NCI-H2227 treated with DMSO at 0.1 percent for 48 hours (cell line): ENCODE measurements at regions not wholly inside any gene's neighbourhood (a gene's known extent, or its start where the extent isn't known, plus 50 kb on each side); places are given as distances from the start of the nearest gene placed in this dataset.

ENCODE experiments used
- DNase-seq: peaks from one replicate; lab custom pipeline; 2025; lab: John Stamatoyannopoulos, UW

DNA sequence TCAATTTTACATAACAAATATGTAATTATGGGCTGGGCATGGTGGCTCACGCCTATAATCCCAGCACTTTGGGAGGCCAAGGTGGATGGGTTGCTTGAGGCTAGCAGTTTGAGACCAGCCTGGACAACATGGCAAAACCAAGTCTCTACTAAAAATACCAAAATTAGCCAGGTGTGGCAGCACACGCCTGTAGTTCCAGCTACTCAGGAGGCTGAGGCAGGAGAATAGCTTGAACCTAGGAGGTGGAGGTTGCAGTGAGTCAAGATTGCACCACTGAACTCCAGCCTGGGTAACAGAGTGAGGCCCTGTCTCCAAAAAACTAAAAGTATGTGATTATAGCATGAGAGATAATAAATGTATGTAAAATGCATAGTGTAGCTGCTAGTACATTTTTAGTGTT is 229.0 kb downstream of the PPARGC1A start:
- no peak for DNase-seq

DNA sequence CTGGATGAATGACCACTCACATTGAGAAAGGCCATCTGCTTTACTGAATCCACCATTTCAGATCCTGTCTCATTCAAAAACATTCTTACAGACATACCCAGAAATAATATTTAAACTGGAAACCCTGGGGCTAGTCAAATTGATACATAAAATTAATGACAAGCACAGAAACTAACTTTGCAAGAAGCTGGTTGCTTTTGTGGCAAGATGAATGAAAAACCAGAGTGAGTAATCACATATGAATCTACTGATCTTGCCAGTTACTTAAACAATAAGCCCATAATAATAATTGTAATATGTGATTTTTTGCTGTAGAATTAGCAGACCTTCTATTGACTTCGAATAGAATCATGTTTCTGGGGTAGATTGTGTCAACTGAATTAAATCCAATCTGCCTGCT is 235.1 kb downstream of the PPARGC1A start:
- no peak for DNase-seq

DNA sequence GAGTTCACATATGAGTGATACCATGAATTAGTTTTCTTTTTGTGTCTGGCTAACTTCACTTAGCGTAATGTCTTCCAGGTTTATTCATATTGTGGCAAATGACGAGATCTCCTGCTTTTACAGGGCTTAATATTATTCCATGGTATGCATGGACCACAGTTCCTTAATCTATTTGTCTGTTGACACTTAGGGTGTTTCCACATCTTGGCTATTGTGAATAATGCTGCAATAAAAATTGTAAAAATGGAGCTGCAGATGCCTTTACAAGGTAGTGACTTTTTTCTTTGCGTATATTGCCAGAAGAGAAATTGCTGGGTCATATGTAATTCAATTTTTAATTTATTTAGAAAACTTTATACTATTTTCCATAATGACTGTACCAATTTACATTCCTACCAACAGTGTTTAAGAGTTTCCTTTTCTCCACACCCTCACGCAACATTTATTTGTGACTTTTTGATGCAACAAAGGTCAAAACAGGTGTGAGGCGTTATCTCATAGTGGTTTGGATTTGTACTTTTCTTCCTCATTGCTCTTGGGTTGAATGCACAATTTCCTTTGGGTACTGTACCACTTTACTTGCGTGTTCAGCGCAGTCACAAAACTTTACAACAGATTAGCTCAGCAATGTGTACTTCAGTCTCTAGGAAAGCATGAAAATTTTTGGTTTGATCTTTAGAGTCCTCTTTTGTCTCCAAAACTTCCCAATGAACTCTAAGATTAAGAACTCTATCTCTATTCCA is 240.8 kb downstream of the PPARGC1A start:
- no peak for DNase-seq

DNA sequence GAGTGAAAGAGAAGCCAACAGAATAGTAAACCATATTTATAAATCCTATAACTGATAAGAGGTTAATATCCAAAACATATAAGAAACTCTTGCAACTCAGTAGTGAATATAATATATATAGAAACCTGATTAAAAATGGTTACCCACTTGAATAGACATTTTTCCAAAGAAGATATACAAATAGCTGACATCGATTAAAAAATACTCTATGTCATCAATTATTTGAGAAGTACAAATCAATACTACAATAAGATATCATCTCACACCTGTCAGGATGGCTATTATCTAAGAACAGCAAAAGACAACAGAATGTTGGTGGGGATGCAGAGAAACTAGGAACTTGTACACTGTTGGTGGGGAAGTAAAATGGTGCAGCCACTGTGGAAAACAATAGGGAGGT is 254.4 kb downstream of the PPARGC1A start:
- no peak for DNase-seq

DNA sequence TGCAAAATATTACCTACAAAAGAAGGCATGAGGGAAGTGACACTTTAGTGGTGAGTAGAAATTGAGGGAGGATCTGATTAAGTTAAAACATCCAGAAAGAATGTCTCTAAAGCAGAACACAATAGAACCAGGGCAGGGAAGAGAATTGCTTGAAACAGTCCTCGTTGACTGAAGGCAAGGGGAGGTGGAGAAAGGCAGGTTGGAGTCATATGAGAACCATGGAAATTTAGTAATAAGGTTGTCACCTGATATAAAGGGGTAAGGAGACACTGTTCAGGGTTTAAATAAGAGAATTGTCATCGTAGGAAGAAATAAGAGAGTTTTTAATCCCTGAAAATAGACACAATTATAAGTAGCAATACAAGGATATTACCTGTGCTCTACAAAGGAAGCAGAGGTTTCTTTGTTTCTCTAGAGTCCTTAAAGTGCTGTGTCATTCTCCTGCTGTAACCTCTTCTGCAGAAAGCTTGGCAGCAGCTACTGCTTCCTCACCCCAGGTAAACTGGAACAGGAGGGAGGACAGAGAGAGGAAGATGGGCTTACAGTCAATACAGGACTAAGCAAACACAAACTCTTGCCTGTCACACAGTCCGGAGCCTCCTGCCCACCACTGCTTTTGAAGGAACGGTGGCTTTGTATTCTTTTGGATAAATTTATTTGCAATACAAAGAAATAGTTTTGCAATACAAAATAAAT is 258.4 kb downstream of the PPARGC1A start:
- no peak for DNase-seq

DNA sequence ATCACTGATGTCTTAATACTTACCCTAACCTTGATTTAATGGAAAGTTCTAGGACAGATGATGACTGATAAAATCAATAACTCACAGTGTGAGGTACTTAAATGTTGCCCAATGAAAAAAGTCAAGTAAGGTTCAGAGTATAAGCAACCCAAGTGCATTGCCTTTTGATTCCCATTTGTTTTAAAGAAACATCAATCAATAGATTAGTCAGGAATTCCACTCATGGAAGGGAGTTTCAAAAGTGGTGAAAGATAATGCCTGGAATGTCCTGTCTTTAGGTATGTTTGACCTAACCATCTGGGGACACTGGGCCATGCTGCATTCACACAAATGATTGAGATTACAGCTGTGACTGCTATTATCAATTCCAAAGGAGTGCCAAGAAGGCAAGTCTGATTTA is 259.7 kb downstream of the PPARGC1A start:
- DNase-seq: no peak

DNA sequence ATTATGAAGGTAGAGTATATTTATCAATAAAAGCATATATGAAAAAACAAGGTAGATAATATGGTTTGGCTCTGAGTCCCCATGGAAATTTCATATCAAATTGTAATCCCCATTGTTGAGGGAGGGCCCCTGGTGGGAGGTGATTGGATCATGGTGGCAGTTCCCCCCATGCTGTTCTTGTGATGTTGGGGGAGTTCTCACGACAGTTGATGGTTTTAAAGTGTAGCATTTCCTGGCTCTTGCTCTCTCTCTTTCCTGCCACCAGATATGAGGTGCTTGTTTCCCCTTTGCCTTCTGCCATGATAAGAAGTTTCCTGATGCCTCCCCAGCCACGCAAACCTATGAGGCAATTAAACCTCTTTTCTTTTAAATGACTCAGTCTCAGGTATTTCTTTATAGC is 260.4 kb downstream of the PPARGC1A start:
- no peak for DNase-seq

DNA sequence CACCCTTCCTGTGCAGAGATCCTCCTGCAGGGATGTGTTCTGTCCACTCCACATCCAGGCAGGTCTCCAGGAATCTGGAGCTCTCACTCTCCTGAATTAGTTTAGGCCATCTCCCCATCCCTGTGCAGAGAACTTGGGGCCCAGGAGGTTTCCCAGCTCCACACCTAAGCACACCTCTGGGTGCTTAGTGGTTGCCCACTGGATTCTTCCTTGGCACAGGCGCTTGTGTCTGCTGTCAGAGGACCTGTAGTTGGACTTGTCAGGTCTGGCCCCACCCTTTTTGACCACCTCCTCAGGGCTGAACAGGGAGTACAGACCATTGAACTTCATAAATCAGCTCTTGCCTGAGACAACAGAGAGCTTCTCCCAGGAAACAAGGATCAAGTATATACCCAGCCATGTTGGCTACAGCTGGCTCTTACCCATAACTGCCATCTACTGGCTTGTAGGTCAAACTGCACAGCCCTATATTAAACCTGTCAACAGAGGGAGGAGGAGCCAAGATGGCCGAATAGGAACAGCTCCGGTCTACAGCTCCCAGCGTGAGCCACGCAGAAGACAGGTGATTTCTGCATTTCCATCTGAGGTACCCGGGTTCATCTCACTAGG is 275.5 kb downstream of the PPARGC1A start:
- DNase-seq: no peak

DNA sequence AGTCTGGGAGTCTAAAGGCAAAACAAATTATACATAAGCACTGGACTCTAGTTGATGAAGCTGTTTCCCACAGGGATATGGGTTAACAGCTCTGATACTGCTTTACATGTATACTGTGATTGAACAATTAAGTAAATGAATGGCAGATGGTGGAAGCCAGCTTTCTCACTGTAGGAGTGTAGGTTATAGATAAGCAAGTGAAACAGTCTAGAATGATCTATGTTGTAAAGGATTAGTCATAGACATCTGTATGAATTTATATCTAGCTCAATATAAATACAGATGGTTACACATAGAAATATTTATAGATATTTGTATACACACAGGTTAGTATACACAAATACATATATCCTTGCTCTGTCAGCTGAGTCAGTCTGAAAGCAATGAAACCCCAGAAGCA is 276.1 kb downstream of the PPARGC1A start:
- no peak for DNase-seq

DNA sequence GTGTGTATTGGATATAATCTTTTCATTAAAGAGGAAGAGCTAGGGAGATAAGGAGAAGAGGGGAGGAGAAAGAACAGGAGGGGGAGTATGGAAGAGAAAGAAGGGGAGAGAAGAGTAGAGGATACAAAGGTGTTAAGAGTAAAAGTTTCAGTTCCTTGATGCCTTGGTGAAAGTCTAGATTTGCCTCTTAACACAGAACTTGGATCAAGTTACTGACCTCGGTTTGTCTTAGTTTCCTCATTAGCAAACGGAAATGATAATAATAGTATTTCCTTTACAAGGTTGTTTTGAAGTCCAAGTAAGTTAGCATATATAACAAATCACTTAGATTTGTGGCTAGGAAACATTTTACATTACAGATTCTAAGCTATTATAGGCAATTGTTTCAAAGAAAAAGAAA is 287.1 kb downstream of the PPARGC1A start:
- DNase-seq: no peak

DNA sequence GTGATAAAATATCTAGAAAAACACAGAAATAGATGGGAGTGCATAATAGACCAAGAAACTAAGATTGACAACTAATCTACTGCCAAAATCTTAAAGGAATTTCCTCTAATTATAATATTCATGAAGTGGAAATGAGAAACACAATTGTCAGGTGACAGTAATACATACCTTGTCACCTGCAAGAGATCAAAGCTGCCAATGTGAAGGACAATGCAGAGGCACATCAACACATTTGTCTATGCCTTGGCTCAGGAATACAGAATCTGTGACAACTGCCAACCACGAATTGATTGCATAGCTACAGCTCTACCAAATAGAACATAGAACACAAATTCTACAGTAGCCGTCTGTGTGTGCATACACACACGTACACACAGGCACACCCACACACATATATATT is 295.7 kb downstream of the PPARGC1A start:
- DNase-seq: no peak

DNA sequence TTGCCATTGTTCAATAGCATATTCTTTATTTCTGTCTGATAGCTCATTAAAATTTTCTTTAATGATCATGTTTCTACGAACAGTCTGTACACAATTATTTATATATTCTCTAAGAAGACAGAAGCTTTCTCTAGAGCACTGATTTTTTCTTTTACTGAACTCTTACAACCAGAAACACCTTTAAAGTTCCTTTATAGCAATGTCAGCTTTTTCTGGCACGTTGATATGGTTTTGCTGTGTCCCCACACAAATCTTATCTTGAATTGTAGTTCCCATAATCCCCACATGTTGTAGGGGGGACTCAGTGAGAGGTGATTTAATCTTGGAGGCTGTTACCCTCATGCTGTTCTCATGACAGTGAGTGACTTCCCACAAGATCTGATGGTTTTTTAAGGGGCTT is 299.4 kb downstream of the PPARGC1A start:
- DNase-seq: no peak

DNA sequence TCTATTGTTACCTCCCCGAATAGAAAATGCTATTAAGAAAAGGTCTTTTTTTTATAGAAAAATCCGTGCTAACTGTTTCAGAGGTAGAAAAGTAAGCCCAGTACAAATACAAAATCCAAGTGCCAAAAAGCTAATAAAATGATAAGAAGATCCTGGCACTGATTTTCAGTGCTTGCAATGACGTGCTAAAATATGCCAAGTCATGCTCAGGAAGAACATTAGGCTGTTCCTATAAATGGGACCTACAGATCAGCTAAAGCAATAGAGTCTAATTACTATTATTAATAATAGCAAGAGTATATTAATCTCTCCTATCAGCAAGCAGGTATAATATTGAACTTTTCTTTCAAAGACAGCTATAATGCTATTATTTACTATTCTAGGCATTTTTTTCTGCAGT is 305.8 kb downstream of the PPARGC1A start:
- DNase-seq: no peak

DNA sequence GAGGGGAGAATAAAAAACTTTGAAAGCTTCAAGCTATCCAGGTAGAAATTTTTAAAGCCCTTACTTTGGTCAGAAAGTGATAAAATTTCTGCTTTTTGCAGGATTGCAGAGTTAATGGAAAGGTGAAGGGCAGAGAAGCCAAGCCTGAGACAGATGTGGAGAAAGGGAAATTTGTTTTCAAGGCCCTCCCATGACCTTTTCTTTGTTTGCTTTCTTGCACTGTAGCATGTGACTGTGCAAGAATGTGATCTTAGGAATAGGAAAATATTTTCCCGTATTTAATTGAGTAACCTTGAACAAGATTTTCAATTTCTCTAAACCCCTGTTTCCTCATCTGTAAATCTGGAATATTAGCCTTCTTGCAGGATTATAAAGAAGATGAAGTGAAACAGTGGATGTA is 307.2 kb downstream of the PPARGC1A start:
- DNase-seq: no peak

DNA sequence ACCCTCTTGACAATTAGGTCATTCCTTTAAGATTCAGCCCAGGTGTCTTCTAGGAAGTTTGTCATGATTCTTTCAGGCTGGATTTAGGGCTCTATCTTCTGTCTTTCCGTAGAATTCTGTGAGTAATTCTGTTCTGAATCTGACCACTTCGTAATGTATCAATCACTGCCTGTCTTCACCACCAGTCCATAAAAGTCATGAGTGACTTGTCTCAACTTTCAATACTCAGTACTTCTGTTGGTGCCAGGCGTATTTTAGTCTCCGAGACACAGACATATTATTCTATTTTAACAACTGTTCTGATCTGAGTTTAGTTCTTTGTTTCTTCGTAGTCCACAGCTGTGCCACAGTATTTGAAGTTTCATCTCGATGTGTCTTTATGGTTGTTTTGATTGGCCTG is 310.7 kb downstream of the PPARGC1A start:
- no peak for DNase-seq

DNA sequence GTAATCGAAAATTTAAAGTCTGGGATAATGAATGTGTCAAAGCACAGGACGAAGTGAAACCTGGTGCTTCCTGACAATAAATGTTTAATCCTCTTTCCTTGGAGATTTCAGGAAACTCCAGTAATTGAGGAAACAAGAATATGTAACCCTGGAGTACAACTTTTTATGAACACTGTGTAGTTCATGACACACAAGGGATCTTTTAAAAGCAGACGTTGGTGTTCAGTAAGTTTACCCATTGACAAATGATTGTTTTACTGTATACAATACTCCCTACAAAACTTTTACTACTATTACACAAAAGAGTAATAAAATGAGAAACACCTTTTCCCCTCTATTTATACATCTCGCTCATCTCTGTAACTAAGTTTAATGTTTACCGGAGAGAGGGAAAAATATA is 312.4 kb downstream of the PPARGC1A start:
- DNase-seq: no peak

DNA sequence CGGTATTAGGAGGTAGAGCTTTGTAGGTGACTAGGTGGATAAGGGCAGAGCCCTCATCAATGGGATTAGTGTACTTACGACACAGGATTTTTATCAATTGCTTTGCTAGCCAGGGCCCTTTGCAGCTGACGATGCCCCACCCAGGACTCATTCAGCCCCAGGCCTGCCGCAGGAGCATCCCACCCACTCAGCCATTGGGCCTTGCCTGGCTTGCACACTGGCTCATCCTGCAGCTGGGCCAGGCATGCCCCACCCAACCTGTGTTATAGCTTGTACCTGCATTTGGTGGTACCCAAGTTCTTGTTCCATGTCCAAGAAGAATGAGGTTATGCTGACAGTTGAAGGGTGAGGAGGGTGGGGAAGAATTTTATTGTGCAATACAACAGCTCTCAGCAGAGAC is 317.5 kb downstream of the PPARGC1A start:
- DNase-seq: no peak

DNA sequence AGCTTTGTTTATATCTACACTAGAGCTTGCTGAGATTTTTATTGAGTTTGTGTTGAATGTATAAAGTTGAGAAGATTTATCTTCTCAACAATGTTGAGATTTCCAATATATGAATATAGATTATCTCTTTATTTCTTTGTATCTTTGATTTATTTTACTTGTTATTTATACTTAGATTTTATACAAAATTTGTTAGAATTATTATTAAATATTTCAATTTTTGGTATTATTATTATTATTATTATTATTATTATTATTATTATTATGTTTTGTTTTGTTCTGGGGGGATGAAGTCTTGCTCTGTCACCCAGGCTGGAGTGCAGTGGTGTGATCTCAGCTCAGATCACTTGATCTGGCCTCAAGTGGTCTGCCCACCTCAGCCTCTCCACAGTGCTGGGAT is 322.5 kb downstream of the PPARGC1A start:
- no peak for DNase-seq

DNA sequence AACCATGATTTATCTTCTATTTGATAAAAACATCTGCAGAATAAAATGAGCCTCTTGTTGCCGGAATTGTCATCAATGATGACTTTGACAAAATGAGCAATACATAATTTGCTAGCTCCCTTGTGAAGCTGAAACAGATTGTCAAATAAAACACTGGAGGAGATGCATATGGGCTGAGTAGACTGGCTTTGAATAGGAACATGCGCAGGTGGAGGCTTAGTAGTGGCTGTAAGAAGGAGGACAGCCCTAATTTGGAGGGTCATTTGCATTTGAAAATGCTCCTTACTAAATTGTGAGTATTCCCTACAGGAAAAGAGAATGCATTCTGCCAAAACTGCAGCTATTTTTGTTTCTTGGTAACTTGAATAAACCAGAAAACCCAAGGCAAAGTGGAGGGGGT is 329.1 kb downstream of the PPARGC1A start:
- DNase-seq: no peak

DNA sequence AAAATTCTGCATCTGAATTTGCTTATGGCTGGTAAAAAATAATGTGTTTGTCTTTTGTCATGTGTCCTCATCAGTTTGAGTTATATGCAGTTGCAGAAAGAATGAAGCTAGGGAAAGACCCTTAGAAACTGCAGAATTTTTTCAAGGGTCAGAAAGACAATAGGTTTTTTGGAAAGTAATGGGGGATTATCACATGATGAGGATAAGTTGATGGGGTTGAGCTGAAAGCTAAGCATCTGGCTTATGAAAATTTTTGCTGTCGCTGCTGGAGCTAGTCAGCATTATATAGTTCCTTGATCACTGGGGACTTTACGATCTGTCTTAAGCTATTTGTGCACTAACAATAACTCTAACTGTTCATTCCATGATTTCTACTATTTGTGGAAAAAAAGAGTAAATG is 331.7 kb downstream of the PPARGC1A start:
- DNase-seq: no peak

DNA sequence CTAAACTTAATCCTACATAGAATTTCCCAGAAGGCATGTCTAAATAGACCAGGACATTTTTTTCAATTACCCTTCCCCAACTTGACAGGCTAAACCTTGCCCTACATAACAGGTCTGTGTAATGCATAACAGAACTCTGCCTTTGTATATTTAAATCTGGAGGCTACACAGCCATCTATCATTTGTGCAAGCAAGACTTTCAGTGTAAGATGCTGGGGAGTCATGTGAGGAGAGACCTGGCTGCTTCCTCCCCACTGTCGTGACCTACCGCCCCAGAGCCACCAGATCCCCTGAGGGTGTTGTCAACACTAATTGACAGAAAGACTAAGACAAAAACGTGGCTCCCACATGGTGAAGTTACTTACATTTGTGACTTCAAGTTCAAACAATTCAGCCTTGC is 342.2 kb downstream of the PPARGC1A start:
- DNase-seq: no peak

DNA sequence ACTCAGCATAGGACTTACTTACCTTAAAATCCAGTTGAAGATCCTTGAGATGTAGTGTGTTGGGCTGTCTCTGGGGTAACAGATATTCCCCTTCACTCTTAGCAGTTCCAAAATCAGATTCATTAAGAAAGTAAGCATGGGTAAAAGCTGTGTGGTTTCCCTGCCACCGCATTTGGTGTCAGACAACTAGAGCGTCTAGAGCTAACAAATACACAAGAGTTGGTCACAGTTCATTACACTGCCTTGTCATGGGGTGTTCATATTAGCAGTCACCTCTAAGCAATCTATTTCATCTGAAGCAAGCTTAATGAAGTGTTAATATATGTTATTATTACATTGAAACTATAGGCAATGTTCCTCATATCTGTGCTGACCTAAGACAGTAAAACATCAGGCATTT is 342.8 kb downstream of the PPARGC1A start:
- no peak for DNase-seq

DNA sequence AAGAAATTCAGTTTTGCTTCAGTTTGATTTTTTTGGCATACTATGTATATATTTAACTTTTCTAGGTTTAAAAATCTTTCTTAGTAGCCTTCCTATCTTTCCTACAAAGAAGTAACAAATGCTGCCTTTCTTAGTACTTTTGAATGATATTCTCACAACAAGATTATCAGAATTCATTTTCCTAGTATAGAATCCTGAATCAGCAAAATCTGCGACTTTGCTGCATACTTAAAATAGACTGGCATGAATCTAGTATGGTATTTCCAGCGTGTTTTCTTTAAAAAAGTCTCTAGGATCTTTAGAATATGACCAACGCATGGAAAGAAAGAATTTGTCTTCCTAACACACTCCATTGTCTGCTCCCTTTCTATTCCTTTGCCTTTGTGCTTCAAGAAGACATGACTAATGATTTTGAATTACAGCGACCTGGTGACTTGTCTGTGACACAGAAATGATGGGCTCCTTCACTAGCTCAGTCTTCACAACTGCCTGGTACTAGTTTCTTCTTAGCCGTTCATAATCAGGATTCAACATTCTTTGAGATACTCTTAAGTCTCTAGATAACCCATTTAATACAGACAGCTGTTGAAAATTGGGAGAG is 349.8 kb downstream of the PPARGC1A start:
- DNase-seq: no peak
